Testis (tissue), 2 donors: ENCODE measurements at regions not wholly inside any gene's neighbourhood (a gene's known extent, or its start where the extent isn't known, plus 50 kb on each side); places are given as distances from the start of the nearest gene placed in this dataset.
"Not testable (repeated sequence)": the region's sequence is repeated elsewhere in the genome, so short reads cannot be mapped to it uniquely, and the experiment has no call there.

ENCODE experiments used
- DNase-seq: peaks from one replicate; pipeline ENCODE4 v3.0.0-alpha.2; 2019
- H3K27ac ChIP-seq, 2 donors: fragments of 200-600 bp; sonication (generic); one replicate each; pipeline ENCODE4 v1.5.1; 2019
- H3K27me3 ChIP-seq: fragments of 200-600 bp; sonication (generic); one replicate; pipeline ENCODE4 v1.5.1; 2019
- H3K36me3 ChIP-seq: fragments of 200-600 bp; sonication (generic); one replicate; pipeline ENCODE4 v1.5.1; 2017; ENCODE audit warnings: low read depth; ENCODE audit errors: missing control alignments
- H3K4me1 ChIP-seq: fragments of 200-600 bp; sonication (generic); one replicate; pipeline ENCODE4 v1.5.1; 2019
- H3K4me3 ChIP-seq, 2 donors: fragments of 200-600 bp; sonication (generic); one replicate each; pipeline ENCODE4 v1.5.1; 2017 to 2019
- H3K9me3 ChIP-seq: fragments of 200-600 bp; sonication (generic); one replicate; pipeline ENCODE4 v1.5.1; 2017
- CTCF ChIP-seq, 3 experiments: fragments of 450-650 bp in 2 of 3; fragments of 200-600 bp in 1 of 3; sonication (generic) in 1 of 3; IDR thresholded peaks; one replicate each; pipeline ENCODE4 v1.5.1; 2016 to 2019; ENCODE audit warnings: antibody characterized with exemption in 3 of 3, mild to moderate bottlenecking in 2 of 3, moderate library complexity in 1 of 3
- POLR2A ChIP-seq: fragments of 450-650 bp; IDR thresholded peaks from one replicate; pipeline ENCODE4 v1.6.1; 2017; ENCODE audit warnings: antibody characterized with exemption, mild to moderate bottlenecking, moderate library complexity
- WGBS, 2 donors: methylation state at CpG; one replicate each; pipeline ENCODE4 v1.1.5; 2018; 5-methylcytosine and 5-hydroxymethylcytosine counted together
- intact Hi-C: fragments of 100-400 bp; cut with DNase I; formaldehyde crosslinking; loops from one replicate; pipeline ENCODE4 v1.15.1; 2023; ENCODE audit warnings: low total_unique reads

DNA sequence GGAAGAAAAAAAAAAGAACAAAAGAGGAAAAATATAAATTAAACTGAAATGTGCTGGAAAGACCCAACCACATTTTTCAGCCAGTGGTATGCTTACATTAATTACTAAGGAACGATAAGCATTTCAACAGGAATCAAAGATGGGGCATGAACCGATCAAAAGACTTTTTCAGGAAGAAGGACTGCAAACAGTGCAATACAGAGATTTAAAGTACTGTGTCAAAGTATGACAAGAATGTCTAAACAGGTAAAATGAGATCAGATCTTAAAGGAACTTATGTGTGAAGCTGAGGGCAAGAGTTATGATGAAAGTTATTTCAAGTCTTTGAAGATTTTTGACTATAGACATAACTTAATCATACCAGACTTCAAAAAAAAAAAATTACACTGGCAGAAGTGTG is 1761.8 kb downstream of the SLITRK5 start:
- no peaks in the 10 kb centered on the region for H3K4me1 ChIP-seq
- TF ChIP-seq POLR2A (no peak), CTCF (IDR thresholded peaks at IDR 0.05) (no peak)

DNA sequence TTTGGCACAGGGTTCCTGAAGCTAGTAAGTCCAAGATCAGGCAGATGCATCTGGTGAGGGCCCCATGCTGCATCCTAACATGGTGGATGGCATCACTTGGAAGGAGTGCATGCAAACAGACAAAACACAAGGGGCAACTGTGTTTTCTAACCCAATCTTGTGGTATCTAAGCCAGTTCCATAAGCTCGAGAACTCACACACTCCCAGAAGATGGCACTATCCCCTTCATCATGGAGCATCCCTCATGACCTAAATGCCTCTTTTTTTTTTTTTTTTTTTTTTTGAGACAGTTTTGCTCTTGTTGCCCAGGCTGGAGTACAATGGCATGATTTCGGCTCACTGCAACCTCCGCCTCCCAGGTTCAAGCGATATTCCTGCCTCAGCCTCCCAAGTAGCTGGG is 1763.5 kb downstream of the SLITRK5 start:
- DNase-seq, intact Hi-C loops, H3K27ac ChIP-seq, H3K4me1 ChIP-seq, H3K4me3 ChIP-seq, H3K36me3 ChIP-seq, H3K9me3 ChIP-seq, H3K27me3 ChIP-seq: not testable (repeated sequence)
- 92 to 100% methylated on average over 4 of the region's 4 CpGs for WGBS, 2 donors

More for the DNA sequence above, 1761.8 kb downstream of the SLITRK5 start:
- Histone ChIP-seq H3K9me3 (no peaks in the 10 kb centered on the region), H3K36me3 (no peaks in the 10 kb centered on the region), H3K27ac (no peak overlapping the region), H3K4me3 (no peak overlapping the region), H3K27me3 (no peaks in the 10 kb centered on the region)
- 71 to 74% methylated on average over 2 of the region's 2 CpGs for WGBS, 2 donors
- intact Hi-C loops, result no loop called here
- DNase-seq, result no peak

- H3K36me3 ChIP-seq, result no peaks in the 10 kb centered on the region
- intact Hi-C loops, result no loop called here
- 34 to 45% methylated on average over 2 of the region's 2 CpGs for WGBS, 2 donors
- H3K27me3 ChIP-seq, result no peaks in the 10 kb centered on the region
- DNase-seq, result no peak
- no peak for TF ChIP-seq POLR2A
- H3K4me3 ChIP-seq, result no peak overlapping the region
- no peaks in the 10 kb centered on the region for H3K9me3 ChIP-seq
- H3K27ac ChIP-seq, result no peak overlapping the region
- H3K4me1 ChIP-seq, result no peaks in the 10 kb centered on the region
Measured at GRCh38 chr13:89454681-89455080, 1783.5 kb downstream of the SLITRK5 start.

DNA sequence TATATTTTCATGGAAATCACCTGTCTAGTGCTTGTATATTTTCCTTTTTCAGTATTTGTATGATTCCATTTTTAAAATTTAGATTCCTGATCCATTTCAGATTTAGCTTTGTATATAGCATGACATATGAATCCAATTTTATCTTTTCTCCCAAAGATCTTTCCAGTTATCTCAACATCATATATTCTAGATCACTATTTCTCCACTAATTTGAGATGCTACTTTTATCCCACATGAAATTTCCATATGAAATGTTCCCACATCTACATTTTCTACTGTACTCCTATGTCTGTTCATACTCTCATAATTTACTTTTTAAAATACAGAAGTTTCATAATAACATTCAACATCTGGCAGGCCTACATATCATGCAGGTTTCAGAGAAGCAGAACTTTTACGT is 1784.1 kb downstream of the SLITRK5 start:
- 88 to 89% methylated on average over 1 of the region's 1 CpG for WGBS, 2 donors
- intact Hi-C loops, result no loop called here
- no peak for DNase-seq
- no peak overlapping the region for H3K4me3 ChIP-seq
- no peaks in the 10 kb centered on the region for H3K9me3 ChIP-seq
- H3K27ac ChIP-seq, result no peak overlapping the region
- H3K4me1 ChIP-seq, result no peaks in the 10 kb centered on the region
- TF ChIP-seq POLR2A (no peak), CTCF (IDR thresholded peaks at IDR 0.05) (no peak)
- no peaks in the 10 kb centered on the region for H3K36me3 ChIP-seq
- H3K27me3 ChIP-seq, result no peaks in the 10 kb centered on the region

DNA sequence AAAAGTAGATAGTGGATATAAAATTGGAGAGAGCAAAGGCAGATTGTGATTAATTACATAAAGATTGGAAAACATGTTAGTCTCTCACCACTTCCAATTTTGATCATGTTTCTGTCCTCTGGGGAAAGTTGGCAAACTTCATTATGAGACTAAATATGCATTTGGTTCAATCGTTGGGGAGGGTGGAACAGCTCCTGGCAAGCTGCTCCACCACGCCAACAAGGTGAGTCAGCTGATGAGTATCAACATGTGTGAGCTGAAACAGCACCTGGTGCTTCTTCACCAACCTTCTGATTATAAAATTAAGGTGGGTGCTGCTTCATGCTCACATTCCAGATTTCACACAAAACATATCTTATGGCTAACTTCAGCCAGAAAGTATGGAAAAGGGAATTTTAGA is 1784.6 kb downstream of the SLITRK5 start:
- no peak for TF ChIP-seq POLR2A
- no peak for TF ChIP-seq CTCF (IDR thresholded peaks at IDR 0.05)
- Histone ChIP-seq H3K27ac (no peak overlapping the region), H3K27me3 (no peaks in the 10 kb centered on the region), H3K4me3 (no peak overlapping the region), H3K9me3 (no peaks in the 10 kb centered on the region), H3K4me1 (no peaks in the 10 kb centered on the region), H3K36me3 (no peaks in the 10 kb centered on the region)
- DNase-seq, result no peak
- 72 to 86% methylated on average over 2 of the region's 2 CpGs for WGBS, 2 donors
- intact Hi-C loops, result no loop called here

DNA sequence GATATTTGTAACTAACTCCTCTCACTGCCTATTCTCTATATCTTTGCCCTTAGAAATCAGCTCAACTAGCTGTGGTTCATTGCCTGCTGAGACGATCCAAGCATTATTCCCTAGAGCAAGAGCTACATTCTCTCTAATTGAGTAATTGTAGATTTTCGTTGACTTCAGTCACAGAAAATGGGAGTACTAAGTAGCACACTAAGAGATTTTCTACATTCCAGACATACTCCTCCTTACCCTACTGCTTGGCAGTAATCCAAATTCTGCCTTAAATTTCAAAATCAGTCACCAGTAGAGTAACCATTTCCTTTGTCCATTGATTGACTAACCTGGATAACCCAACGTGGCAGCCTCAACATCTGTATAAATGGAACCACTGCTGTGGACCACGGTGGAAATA is 1786.8 kb downstream of the SLITRK5 start:
- intact Hi-C loops, result no loop called here
- WGBS, 2 donors, result 41 to 52% methylated on average over 4 of the region's 4 CpGs
- Histone ChIP-seq H3K27me3 (no peaks in the 10 kb centered on the region), H3K4me3 (no peak overlapping the region), H3K4me1 (no peaks in the 10 kb centered on the region), H3K27ac (no peak overlapping the region), H3K9me3 (no peaks in the 10 kb centered on the region), H3K36me3 (no peaks in the 10 kb centered on the region)
- DNase-seq, result no peak
- TF ChIP-seq POLR2A, result no peak
- TF ChIP-seq CTCF (IDR thresholded peaks at IDR 0.05), result no peak
